ENCODE measurements at regions not wholly inside any gene's neighbourhood (a gene's known extent, or its start where the extent isn't known, plus 50 kb on each side); places are given as distances from the start of the nearest gene placed in this dataset.

GRCh38 chr2:19031642-19032041, 326.8 kb downstream of the OSR1 start:
- Histone ChIP-seq H3K27me3 (no peaks in the 10 kb centered on the region), H3K4me1 (peaks cover 0 to 3% (median 0%) of the 10 kb centered on the region in 4 donors), H3K4me3 (no peak overlapping the region), H3K36me3 (no peaks in the 10 kb centered on the region), H3K9me3 (no peaks in the 10 kb centered on the region), H3K27ac (no peak overlapping the region)
- 73 to 78% methylated on average over 1 of the region's 1 CpG for WGBS, 2 donors
- no peak for DNase-seq
- ATAC-seq (ENCODE audit: low FRiP score in 2 of 2): no peak
- no peak for TF ChIP-seq EP300 (IDR thresholded peaks at IDR 0.05)
- TF ChIP-seq POLR2A (IDR thresholded peaks at IDR 0.05): no peak
- no peak for TF ChIP-seq POLR2AphosphoS5 (IDR thresholded peaks at IDR 0.05)
- no peak for TF ChIP-seq CTCF (IDR thresholded peaks at IDR 0.05)

- no peaks in the 10 kb centered on the region for H3K36me3 ChIP-seq
- H3K4me1 ChIP-seq: peaks cover 0 to 3% (median 0%) of the 10 kb centered on the region in 4 donors
- no peaks in the 10 kb centered on the region for H3K27me3 ChIP-seq
- H3K27ac ChIP-seq: no peak overlapping the region
- H3K4me3 ChIP-seq: no peak overlapping the region
- ATAC-seq (ENCODE audit: low FRiP score in 2 of 2) (no peak), DNase-seq (no peak)
- 87% methylated on average over 3 of the region's 3 CpGs for WGBS, 2 donors
- TF ChIP-seq EP300 (IDR thresholded peaks at IDR 0.05) (no peak), POLR2A (IDR thresholded peaks at IDR 0.05) (no peak), POLR2AphosphoS5 (IDR thresholded peaks at IDR 0.05) (no peak), CTCF (IDR thresholded peaks at IDR 0.05) (no peak)
- no peaks in the 10 kb centered on the region for H3K9me3 ChIP-seq
These were observed 328.8 kb downstream of the OSR1 start for GRCh38 chr2:19029655-19030054.

GRCh38 chr2:19028587-19029375, 329.6 kb downstream of the OSR1 start:
- H3K27ac ChIP-seq: no peak overlapping the region
- H3K36me3 ChIP-seq: no peaks in the 10 kb centered on the region
- ATAC-seq (ENCODE audit: low FRiP score in 2 of 2) (no peak), DNase-seq (peak in 1 of 2 donors; percentile 13)
- no peaks in the 10 kb centered on the region for H3K4me1 ChIP-seq
- no peak overlapping the region for H3K4me3 ChIP-seq
- WGBS, 2 donors: 81 to 89% methylated on average over 12 of the region's 12 CpGs
- H3K27me3 ChIP-seq: no peaks in the 10 kb centered on the region
- TF ChIP-seq EP300 (IDR thresholded peaks at IDR 0.05): no peak
- no peak for TF ChIP-seq POLR2AphosphoS5 (IDR thresholded peaks at IDR 0.05)
- no peak for TF ChIP-seq CTCF (IDR thresholded peaks at IDR 0.05)
- TF ChIP-seq POLR2A (IDR thresholded peaks at IDR 0.05): no peak
- no peaks in the 10 kb centered on the region for H3K9me3 ChIP-seq

DNA sequence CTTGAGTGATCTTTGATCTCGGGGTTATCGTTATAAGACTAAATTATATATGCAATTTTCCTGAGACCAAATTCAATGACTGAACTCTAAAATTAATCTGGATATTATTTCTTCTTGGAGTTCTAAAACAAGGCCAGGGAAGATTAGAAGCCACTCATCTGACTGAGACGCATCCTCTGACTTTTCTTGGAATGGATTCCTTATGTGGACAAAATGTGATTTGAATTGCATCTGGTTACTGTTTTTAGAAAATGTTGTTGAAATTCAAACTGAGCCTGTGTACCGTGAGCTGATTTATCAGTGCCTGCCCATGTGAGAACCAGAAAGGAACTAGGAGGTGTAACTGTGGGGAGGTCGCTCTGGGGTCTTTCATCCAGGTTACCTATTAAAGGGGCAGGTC, 330.8 kb downstream of the OSR1 start:
- no peak for TF ChIP-seq POLR2A (IDR thresholded peaks at IDR 0.05)
- no peak for TF ChIP-seq EP300 (IDR thresholded peaks at IDR 0.05)
- TF ChIP-seq CTCF (IDR thresholded peaks at IDR 0.05): no peak
- no peak for TF ChIP-seq POLR2AphosphoS5 (IDR thresholded peaks at IDR 0.05)
- Histone ChIP-seq H3K9me3 (no peaks in the 10 kb centered on the region), H3K36me3 (no peaks in the 10 kb centered on the region), H3K4me1 (no peaks in the 10 kb centered on the region), H3K27me3 (no peaks in the 10 kb centered on the region), H3K4me3 (no peak overlapping the region), H3K27ac (no peak overlapping the region)
- WGBS, 2 donors: 88 to 91% methylated on average over 5 of the region's 5 CpGs
- ATAC-seq (ENCODE audit: low FRiP score in 2 of 2) (no peak), DNase-seq (no peak)

- no peak overlapping the region for H3K27ac ChIP-seq
- H3K4me3 ChIP-seq: no peak overlapping the region
- ATAC-seq (ENCODE audit: low FRiP score in 2 of 2): no peak
- WGBS, 2 donors: 72 to 79% methylated on average over 2 of the region's 2 CpGs
- H3K9me3 ChIP-seq: no peaks in the 10 kb centered on the region
- H3K36me3 ChIP-seq: no peaks in the 10 kb centered on the region
- TF ChIP-seq CTCF (IDR thresholded peaks at IDR 0.05): no peak
- TF ChIP-seq POLR2AphosphoS5 (IDR thresholded peaks at IDR 0.05): no peak
- no peak for TF ChIP-seq EP300 (IDR thresholded peaks at IDR 0.05)
- TF ChIP-seq POLR2A (IDR thresholded peaks at IDR 0.05): no peak
- H3K4me1 ChIP-seq: no peaks in the 10 kb centered on the region
- DNase-seq: no peak
- no peaks in the 10 kb centered on the region for H3K27me3 ChIP-seq
These were observed 332.2 kb downstream of the OSR1 start for GRCh38 chr2:19026261-19026660.

Measured in upper lobe of left lung (tissue), 6 donors.